Chondrocyte (in vitro differentiated cells): ENCODE measurements at regions not wholly inside any gene's neighbourhood (a gene's known extent, or its start where the extent isn't known, plus 50 kb on each side); places are given as distances from the start of the nearest gene placed in this dataset.

ENCODE experiments used
- DNase-seq: peaks from one replicate; pipeline ENCODE4 v3.0.0; 2021; ENCODE audit warnings: mixed read lengths, low spot score
- H3K27ac Mint-ChIP-seq: one replicate; pipeline ENCODE4 v1.8.0; 2021; ENCODE audit warnings: mild to moderate bottlenecking, moderate library complexity, mixed read lengths; ENCODE audit not compliant: unreplicated experiment
- H3K27me3 Mint-ChIP-seq: 2 replicates; pipeline ENCODE4 v1.8.0; 2021; ENCODE audit warnings: low read depth, mixed read lengths
- H3K36me3 Mint-ChIP-seq: 2 replicates; pipeline ENCODE4 v1.8.0; 2021; ENCODE audit warnings: low read depth, mixed read lengths
- H3K4me1 Mint-ChIP-seq: 2 replicates; pipeline ENCODE4 v1.8.0; 2021; ENCODE audit warnings: low read depth, mild to moderate bottlenecking, mixed read lengths
- H3K4me3 Mint-ChIP-seq: one replicate; pipeline ENCODE4 v1.8.0; 2021; ENCODE audit warnings: mild to moderate bottlenecking, moderate library complexity, mixed read lengths; ENCODE audit not compliant: unreplicated experiment
- H3K9me3 Mint-ChIP-seq: 2 replicates; pipeline ENCODE4 v1.8.0; 2021; ENCODE audit warnings: low read depth, mixed read lengths
- CTCF ChIP-seq: fragments of 200-600 bp; sonication (generic); IDR thresholded peaks from 2 replicates; pipeline ENCODE4 v1.5.0; 2021; ENCODE audit warnings: antibody characterized with exemption, mild to moderate bottlenecking, moderate library complexity

- H3K4me3 Mint-ChIP-seq = no peak overlapping the region
- H3K36me3 Mint-ChIP-seq = no peaks in the 10 kb centered on the region
- no peaks in the 10 kb centered on the region for H3K4me1 Mint-ChIP-seq
- peak; percentile 81 for DNase-seq
- no peaks in the 10 kb centered on the region for H3K27me3 Mint-ChIP-seq
- no peaks in the 10 kb centered on the region for H3K9me3 Mint-ChIP-seq
- no peak overlapping the region for H3K27ac Mint-ChIP-seq
- no peak for TF ChIP-seq CTCF
These were observed 289.3 kb upstream of the HS6ST1 start for GRCh38 chr2:128607911-128608506.

DNA sequence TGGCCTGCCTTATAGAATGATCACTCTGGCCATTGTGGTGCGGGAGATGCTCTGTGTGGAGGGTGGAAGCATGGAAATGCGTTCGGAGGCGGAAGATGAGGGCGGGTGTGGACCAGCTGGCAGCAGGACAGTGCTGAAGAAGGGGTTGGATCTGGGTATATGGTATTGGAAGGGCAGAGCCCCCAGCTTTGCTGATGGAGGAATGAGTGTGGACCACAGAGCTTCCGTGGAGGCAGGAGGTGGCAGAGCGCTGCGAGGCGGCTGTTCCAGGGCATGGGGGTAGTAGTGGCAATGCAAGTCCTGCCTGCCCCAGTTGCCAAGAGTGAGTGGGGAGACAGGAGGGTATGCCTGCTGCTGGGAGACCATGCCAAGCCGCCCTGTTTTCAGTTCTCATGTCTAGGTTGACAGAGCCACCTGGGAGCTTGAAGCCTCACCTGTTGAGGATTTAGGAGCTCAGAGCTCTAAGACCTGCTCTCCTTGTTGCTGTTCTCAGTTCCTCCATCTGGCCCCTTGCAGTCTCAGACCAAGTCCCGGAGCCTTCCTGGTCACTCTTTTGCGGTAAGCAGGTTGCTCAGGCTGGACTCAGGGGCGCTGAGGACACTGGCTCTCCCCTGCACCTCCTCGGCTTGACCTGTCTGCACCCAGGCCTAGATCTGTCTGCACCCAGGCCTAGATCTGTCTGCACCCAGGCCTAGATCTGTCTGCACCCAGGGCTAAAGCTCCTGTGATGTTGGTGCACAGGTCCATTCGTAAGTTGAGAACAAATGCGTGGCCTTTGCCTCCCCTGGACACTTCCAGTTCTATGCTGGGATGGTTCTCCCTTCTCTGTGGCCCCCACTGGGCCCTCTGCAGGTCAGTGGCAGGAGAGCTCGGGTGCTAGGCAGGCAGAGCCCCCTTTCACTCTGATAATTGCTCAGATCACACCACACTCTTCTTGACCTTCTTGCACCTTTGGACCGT, 290.5 kb upstream of the HS6ST1 start:
- Mint-ChIP-seq H3K27ac (no peak overlapping the region), H3K9me3 (no peaks in the 10 kb centered on the region), H3K27me3 (no peaks in the 10 kb centered on the region), H3K36me3 (no peaks in the 10 kb centered on the region), H3K4me1 (no peaks in the 10 kb centered on the region), H3K4me3 (no peak overlapping the region)
- peak; percentile 66 for DNase-seq
- TF ChIP-seq CTCF = no peak

- DNase-seq = no peak
- Mint-ChIP-seq H3K27me3 (no peaks in the 10 kb centered on the region), H3K4me1 (no peaks in the 10 kb centered on the region)
These were observed 291.8 kb upstream of the HS6ST1 start for GRCh38 chr2:128610496-128610895.

GRCh38 chr2:128611421-128612320, 293.0 kb upstream of the HS6ST1 start:
- Mint-ChIP-seq H3K27me3 (no peaks in the 10 kb centered on the region), H3K4me3 (no peak overlapping the region), H3K9me3 (no peaks in the 10 kb centered on the region), H3K36me3 (no peaks in the 10 kb centered on the region), H3K4me1 (no peaks in the 10 kb centered on the region), H3K27ac (no peak overlapping the region)
- no peak for TF ChIP-seq CTCF
- peak; percentile 69 for DNase-seq

More at GRCh38 chr2:128610496-128610895, 291.8 kb upstream of the HS6ST1 start:
- H3K4me3 Mint-ChIP-seq = no peak overlapping the region
- H3K36me3 Mint-ChIP-seq = no peaks in the 10 kb centered on the region
- no peak for TF ChIP-seq CTCF
- H3K27ac Mint-ChIP-seq = no peak overlapping the region
- H3K9me3 Mint-ChIP-seq = no peaks in the 10 kb centered on the region

DNA sequence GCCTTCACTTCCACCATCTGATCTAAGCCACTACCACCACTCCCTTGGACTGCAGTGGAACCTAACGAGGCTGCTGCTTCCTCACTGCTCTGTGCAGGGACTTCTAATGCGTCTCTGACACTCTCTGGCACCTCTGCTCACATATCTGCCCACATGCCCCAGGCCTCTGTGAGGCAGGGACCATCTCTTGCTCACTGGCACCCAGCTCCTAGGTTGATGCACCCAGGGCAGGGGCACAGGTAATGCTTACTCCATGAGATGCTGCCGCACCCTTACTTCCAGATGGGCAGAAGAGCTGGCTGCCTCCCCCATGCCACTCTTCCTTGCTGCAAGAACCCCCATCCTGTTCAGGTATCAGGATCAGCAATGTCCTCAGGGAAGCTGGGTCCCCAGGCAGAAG, 294.0 kb upstream of the HS6ST1 start:
- H3K9me3 Mint-ChIP-seq = no peaks in the 10 kb centered on the region
- no peaks in the 10 kb centered on the region for H3K4me1 Mint-ChIP-seq
- H3K27ac Mint-ChIP-seq = no peak overlapping the region
- TF ChIP-seq CTCF = no peak
- peak; percentile 52 for DNase-seq
- no peaks in the 10 kb centered on the region for H3K27me3 Mint-ChIP-seq
- no peaks in the 10 kb centered on the region for H3K36me3 Mint-ChIP-seq
- no peak overlapping the region for H3K4me3 Mint-ChIP-seq
